ENCODE measurements at regions not wholly inside any gene's neighbourhood (a gene's known extent, or its start where the extent isn't known, plus 50 kb on each side); places are given as distances from the start of the nearest gene placed in this dataset.

- TF ChIP-seq FOXP2 (optimal IDR thresholded peaks at IDR 0.05; ENCODE audit: borderline replicate concordance, extremely low read depth, extremely low read length, insufficient read depth): no peak
- TF ChIP-seq REST (IDR thresholded peaks at IDR 0.05; ENCODE audit: insufficient read depth in 1 of 2, low read depth in 2 of 2, low read length in 2 of 2): no peak
- no peak for TF ChIP-seq SIN3A (IDR thresholded peaks at IDR 0.05; ENCODE audit: borderline replicate concordance, insufficient read depth, low read length)
- TF ChIP-seq TAF1 (IDR thresholded peaks at IDR 0.05; ENCODE audit: borderline replicate concordance, insufficient read depth, low read length): no peak
- TF ChIP-seq POLR2AphosphoS5 (IDR thresholded peaks at IDR 0.05; ENCODE audit: low read depth, low read length): no peak
Observed at GRCh38 chr2:71850306-71850801, 297.3 kb downstream of the CYP26B1 start.

GRCh38 chr2:71849607-71850305 lies 297.9 kb downstream of the CYP26B1 start:
- TF ChIP-seq SIN3A (IDR thresholded peaks at IDR 0.05; ENCODE audit: borderline replicate concordance, insufficient read depth, low read length) (no peak), TAF1 (IDR thresholded peaks at IDR 0.05; ENCODE audit: borderline replicate concordance, insufficient read depth, low read length) (no peak), REST (IDR thresholded peaks at IDR 0.05; ENCODE audit: insufficient read depth in 1 of 2, low read depth in 2 of 2, low read length in 2 of 2) (no peak), POLR2AphosphoS5 (IDR thresholded peaks at IDR 0.05; ENCODE audit: low read depth, low read length) (no peak), FOXP2 (optimal IDR thresholded peaks at IDR 0.05; ENCODE audit: borderline replicate concordance, extremely low read depth, extremely low read length, insufficient read depth) (no peak)

GRCh38 chr2:71849111-71849510 lies 298.6 kb downstream of the CYP26B1 start:
- TF ChIP-seq POLR2AphosphoS5 (IDR thresholded peaks at IDR 0.05; ENCODE audit: low read depth, low read length): no peak
- no peak for TF ChIP-seq FOXP2 (optimal IDR thresholded peaks at IDR 0.05; ENCODE audit: borderline replicate concordance, extremely low read depth, extremely low read length, insufficient read depth)
- TF ChIP-seq REST (IDR thresholded peaks at IDR 0.05; ENCODE audit: insufficient read depth in 1 of 2, low read depth in 2 of 2, low read length in 2 of 2): no peak
- TF ChIP-seq TAF1 (IDR thresholded peaks at IDR 0.05; ENCODE audit: borderline replicate concordance, insufficient read depth, low read length): no peak
- TF ChIP-seq SIN3A (IDR thresholded peaks at IDR 0.05; ENCODE audit: borderline replicate concordance, insufficient read depth, low read length): no peak

GRCh38 chr2:71846669-71847291 lies 300.9 kb downstream of the CYP26B1 start:
- no peak for TF ChIP-seq SIN3A (IDR thresholded peaks at IDR 0.05; ENCODE audit: borderline replicate concordance, insufficient read depth, low read length)
- no peak for TF ChIP-seq TAF1 (IDR thresholded peaks at IDR 0.05; ENCODE audit: borderline replicate concordance, insufficient read depth, low read length)
- TF ChIP-seq POLR2AphosphoS5 (IDR thresholded peaks at IDR 0.05; ENCODE audit: low read depth, low read length): no peak
- no peak for TF ChIP-seq FOXP2 (optimal IDR thresholded peaks at IDR 0.05; ENCODE audit: borderline replicate concordance, extremely low read depth, extremely low read length, insufficient read depth)
- TF ChIP-seq REST (IDR thresholded peaks at IDR 0.05; ENCODE audit: insufficient read depth in 1 of 2, low read depth in 2 of 2, low read length in 2 of 2): no peak
